Stimulated activated CD4-positive, alpha-beta T cell treated with anti-CD3 and anti-CD28 coated beads, Interleukin-1b, Interleukin-23, amount 100 ng/mL, for 24 hours (primary cell): ENCODE measurements at regions not wholly inside any gene's neighbourhood (a gene's known extent, or its start where the extent isn't known, plus 50 kb on each side); places are given as distances from the start of the nearest gene placed in this dataset.

Source experiments
- DNase-seq, 4 experiments: peaks; one replicate each; pipeline ENCODE4 v3.0.0-alpha.2; 2020; ENCODE audit warnings: low read depth in 4 of 4, low spot score in 1 of 4

- DNase-seq: no peak
These were observed 877.5 kb upstream of the TENM3 start for GRCh38 chr4:181365671-181366070.

DNA sequence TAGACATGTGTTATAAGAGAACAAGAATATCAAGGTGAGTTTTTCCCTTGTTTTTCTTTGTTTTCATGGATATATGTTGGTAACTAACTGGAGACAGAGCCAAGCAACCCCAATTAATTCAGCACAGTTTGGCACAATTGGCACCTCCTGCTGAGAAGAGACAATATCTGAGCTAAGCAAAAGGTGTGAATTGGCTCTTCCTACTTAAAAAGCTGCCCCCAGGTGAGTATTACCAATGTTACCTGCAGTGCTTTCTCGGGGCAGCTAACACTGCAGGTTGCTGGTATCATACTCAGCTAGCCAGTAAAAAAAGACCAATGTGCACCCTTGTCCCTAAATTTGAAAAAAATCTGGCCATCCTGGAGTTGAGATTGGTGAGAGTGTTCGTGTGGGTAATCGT is 871.2 kb upstream of the TENM3 start:
- no peak for DNase-seq

GRCh38 chr4:181376058-181376457 is 867.1 kb upstream of the TENM3 start:
- no peak for DNase-seq

- DNase-seq: no peak
These were observed 855.1 kb upstream of the TENM3 start for GRCh38 chr4:181388061-181388460.

DNA sequence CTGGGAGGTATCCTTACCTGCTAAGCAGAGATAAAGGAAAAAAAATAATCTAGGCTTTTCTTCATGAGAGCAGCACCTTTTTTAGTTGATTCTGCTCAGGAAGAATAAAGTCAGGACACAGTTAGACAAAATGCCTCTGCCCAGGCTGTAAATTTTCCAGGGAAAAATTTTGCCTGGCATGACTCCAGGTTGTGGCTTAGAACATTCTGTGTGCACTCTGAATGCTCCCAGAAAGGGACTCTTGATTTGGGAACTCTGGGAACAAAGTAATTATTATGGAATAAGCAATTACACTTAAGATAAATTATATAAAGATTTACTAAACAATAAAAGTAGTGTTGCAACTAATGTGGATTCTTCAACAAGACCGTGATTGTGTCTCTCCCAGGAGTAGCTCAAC is 826.2 kb upstream of the TENM3 start:
- DNase-seq: no peak

GRCh38 chr4:181418496-181418895 is 824.7 kb upstream of the TENM3 start:
- no peak for DNase-seq

DNA sequence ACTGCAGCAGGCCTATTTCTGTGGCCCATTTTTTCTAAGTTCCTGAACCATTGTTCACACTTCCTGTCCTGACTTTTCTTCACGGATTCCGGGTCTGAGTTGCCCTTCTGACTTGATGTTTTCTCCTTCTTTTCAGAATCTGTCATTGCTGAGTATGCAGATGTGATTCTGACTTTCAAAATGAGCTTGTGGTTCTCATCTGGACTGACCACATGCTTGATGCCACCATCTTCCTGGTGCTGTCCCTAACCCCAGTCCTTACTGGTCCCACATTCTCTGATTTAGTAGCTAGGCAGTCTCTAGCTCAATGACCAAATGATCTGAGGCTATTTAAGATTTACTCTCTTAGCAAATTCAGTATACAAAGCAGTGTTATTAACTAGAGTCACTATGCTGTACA is 822.3 kb upstream of the TENM3 start:
- DNase-seq: no peak

DNA sequence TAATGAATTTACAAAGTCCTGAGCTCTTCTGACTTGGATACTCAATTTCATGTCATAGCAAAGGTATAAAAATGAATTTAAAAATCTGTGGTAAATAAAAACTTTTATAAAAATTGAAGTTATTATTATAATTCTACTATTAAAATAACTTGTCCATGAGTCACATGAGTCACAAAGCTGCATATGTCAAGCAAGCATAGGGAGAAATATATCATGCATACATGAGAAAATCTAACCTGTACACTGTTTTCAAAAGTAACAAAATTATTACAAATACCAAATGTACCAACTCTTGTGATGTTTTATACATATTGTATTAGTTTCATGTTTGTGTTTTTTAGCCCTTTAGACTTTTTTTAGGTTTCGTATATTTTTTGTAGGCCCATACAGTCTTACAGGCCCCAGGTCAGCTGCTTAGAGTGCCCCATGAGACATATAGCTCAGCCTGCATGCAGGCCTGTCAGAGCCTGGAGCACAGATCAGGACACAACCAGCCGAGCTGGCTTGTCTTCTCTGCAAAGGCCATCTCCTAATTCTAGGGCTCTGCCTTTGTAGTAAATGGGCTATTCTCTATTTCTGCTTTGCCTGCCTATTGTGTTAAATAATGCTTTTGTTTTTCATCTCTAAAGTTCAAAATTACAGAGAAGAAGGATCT is 818.7 kb upstream of the TENM3 start:
- no peak for DNase-seq

DNA sequence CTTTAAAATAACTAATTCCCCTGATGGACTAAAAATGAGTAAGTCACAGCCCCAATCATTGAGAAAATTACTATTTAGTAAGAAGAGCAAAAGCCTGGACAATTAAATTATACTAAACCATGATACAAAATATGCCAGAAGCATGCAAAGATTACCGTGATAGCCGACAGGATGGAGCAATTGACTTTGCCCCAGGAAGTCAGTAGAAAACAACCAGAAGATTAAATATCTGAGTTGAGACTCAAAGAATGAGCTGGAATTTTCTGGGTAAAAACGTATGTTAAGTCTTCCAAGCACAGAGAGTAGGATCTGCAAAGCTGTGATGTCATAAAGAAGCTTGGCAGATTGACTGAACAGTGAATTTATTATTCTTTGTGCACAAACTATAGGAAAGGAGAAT is 816.1 kb upstream of the TENM3 start:
- no peak for DNase-seq

GRCh38 chr4:181431006-181431405 is 812.2 kb upstream of the TENM3 start:
- no peak for DNase-seq

- no peak for DNase-seq
These were observed 811.5 kb upstream of the TENM3 start for GRCh38 chr4:181431661-181432060.

DNA sequence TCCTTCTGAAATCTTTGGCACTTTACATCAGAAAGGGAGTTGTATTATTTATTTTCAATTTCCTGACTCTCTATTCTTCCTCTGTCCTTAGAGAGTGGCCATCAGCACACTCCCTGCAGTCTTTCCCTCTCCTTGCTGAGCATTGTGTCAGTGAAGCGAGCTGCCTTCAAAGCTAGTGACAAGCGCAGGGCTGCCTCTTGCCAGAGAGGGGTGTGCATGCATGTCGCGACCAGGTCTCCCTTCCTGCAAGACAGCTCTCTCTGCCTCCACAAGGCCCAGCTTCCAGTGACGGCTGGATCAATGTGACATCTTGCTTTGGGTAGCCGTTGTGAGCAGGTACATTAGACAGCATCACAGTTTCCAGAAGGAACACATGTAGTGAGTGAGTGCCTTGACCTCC is 810.9 kb upstream of the TENM3 start:
- DNase-seq: no peak

GRCh38 chr4:181437895-181438294 is 805.3 kb upstream of the TENM3 start:
- DNase-seq: no peak

- no peak for DNase-seq
These were observed 804.6 kb upstream of the TENM3 start for GRCh38 chr4:181438641-181439040.

DNA sequence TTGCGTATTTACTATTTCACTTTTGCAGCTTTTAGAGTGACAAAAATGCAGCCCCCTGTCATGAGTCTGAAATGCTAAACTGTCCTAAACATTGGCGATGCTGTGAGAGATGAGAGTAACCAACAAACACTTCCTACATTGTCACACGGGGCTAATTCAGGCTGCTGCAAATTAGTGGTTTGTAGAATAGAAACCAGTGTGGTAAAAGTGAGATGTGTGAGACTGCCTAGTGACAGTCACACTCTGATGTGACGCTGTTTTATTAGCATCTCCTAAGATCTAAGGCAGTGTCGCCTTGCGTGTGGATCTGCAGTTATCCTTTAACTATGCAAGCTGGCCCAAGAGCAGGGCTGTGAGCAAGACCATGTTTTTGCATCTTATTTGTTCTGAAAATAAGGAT is 800.2 kb upstream of the TENM3 start:
- no peak for DNase-seq

DNA sequence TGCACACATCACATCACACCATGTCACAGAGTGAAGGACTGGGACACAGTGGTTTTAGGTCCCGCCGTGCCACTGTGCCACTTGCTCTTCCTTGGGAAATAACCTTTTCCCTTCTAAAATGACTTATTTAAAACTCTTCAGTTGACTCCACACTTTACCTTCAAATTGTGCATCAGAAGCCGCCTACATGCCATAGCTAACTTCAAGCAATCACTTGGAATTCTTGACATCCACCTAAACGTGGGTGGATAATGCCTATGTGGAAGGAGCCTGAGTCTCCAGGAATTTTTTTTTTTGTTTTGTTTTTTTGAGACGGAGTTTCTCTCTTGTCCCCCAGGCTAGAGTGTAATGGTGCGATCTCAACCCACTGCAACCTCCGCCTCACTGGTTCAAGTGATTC is 777.4 kb upstream of the TENM3 start:
- DNase-seq: no peak

DNA sequence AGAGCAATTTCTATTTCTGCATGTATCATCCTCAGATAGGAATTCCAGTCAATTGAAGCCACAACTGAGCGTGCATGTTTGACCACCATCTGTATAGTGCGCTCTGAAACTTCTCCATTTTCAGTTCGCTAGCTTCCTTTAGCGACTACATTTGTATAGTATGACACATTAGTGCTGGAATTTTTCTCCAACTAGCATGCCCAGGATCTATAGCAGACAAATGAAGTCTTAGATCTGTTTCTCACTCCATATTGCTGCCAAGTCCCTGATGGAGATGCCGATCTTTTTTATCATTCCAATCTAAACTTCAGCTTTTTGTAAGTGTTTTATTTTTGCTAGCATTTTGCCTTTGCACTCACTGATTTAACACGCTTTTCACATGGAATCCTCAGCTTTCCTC is 774.8 kb upstream of the TENM3 start:
- no peak for DNase-seq

GRCh38 chr4:181470306-181470705 is 772.9 kb upstream of the TENM3 start:
- DNase-seq: no peak

DNA sequence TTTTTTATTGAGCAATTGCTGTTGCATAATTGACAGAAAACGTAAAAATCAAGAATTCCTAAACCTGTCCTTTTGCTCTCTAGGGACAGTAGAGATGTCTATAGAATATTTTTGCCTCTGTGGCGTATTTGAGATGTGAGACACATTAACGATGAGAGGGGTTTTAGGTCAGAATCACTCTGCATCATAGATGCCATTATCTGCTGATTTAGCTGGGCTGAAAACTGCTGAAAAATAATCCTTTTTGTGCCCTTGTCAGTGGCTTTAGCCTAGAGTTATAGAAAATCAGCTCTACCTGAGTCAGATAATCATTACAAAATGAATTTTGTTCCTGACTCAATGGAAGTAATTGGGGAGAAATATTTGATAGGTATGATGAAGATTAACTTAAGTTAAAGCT is 767.8 kb upstream of the TENM3 start:
- DNase-seq: no peak

DNA sequence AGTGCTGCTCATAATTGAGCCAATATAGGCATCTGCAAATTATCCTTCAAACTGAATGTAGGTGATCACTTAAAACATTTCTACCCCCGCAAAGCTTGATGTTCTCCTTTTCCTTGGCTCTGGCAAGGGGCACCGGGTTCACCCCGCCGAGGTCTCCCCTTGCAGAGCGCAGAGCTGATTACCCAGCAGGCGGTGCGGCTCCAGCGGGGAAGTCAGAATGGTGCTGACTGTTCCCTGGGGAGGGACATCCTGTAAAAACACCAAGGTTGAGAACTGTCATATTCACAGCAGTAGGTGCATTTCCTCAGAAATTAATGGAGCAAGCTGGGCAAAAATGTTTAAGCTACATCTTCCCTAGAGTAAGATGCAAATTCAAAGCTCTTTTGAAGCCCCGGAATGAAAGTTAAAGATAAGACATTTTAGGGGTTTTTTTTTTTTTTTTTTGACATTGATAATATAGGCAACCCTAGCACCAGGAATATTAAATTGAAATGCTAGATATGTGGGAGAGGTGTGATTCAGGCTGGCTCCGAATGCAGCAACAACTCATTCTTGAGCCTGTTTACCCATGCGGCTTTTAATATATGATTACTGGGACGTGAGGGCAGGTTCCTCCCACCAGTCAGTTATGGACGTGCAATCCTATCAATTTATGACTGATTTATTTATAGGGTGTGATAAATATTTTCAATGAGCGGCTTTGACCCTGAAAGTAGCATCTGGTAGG is 767.3 kb upstream of the TENM3 start:
- no peak for DNase-seq

- no peak for DNase-seq
These were observed 766.7 kb upstream of the TENM3 start for GRCh38 chr4:181476508-181476890.

DNA sequence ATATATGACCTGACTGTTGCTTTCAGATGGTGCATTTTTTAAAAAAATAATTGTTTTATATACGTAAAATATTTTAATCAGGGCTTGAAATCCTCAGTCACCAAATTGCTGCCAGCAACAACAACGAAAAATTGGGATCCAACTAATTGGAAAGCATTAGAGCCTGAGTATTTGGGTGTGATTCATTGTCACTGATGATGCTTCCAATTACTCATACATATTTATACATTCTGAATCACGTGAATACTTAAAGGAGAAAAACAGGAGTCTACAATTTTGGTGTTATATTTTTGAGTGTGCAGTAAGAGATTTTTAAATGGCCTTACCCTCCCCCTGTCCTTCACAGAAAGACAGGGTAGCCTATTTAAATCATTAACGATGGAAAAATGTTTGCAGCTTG is 765.6 kb upstream of the TENM3 start:
- DNase-seq: no peak

DNA sequence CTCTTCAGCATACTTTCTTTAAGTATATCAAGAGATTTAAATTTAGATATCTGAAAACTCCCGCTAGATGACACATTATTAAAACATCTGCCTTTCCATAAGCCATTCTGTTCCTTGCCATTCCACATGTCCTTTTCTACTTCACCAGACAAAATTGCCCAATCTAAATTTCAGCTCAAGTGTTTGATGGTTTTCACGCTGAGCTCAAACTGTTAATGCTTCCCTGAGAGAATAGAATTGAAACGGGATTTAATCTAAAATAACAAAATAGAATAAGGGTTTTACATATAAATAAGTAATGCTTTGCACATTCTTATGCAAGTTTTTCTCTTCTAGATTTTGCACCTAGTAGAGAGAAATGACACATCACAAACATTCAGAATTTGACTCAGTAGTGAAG is 764.5 kb upstream of the TENM3 start:
- no peak for DNase-seq
